Natural killer cell (primary cell): ENCODE measurements at regions not wholly inside any gene's neighbourhood (a gene's known extent, or its start where the extent isn't known, plus 50 kb on each side); places are given as distances from the start of the nearest gene placed in this dataset.

ENCODE experiments used
- ATAC-seq, 3 donors: fragments of 150-1000 bp in 2 of 3; fragments of 200-7000 bp in 1 of 3; cut with Tn5 transposase; 1 replicate in 1 of 3; 2 replicates in 2 of 3; pipeline ENCODE4 v1.10.0; 2021; ENCODE audit warnings: mild to moderate bottlenecking in 2 of 3, moderate library complexity in 2 of 3
- DNase-seq, 2 donors: peaks; one replicate each; pipeline versions ENCODE4 v3.0.0 to v3.0.0-alpha.2; 2013 to 2021; ENCODE audit warnings: mixed read lengths in 1 of 2
- H3K27ac ChIP-seq: one replicate; pipeline ENCODE4 v1.5.1; 2013; ENCODE audit warnings: mild to moderate bottlenecking, low read length
- H3K27me3 ChIP-seq: one replicate; pipeline ENCODE4 v1.6.1; 2013; ENCODE audit warnings: low read length; ENCODE audit not compliant: control insufficient read depth, insufficient read depth
- H3K36me3 ChIP-seq: one replicate; pipeline ENCODE4 v1.6.1; 2013; ENCODE audit warnings: low read length; ENCODE audit not compliant: control insufficient read depth, insufficient read depth
- H3K4me1 ChIP-seq: one replicate; pipeline ENCODE4 v1.6.1; 2013; ENCODE audit warnings: low read length; ENCODE audit not compliant: control insufficient read depth, insufficient read depth
- H3K4me3 ChIP-seq: one replicate; pipeline ENCODE4 v1.5.1; 2013; ENCODE audit warnings: low read length
- H3K9me3 ChIP-seq: one replicate; pipeline ENCODE4 v1.6.1; 2013; ENCODE audit warnings: low read length; ENCODE audit not compliant: control insufficient read depth, insufficient read depth
- H3K27ac Mint-ChIP-seq, 2 donors: one replicate each; pipeline ENCODE4 v1.8.0; 2022; ENCODE audit warnings: mild to moderate bottlenecking in 2 of 2, mixed read lengths in 2 of 2, moderate library complexity in 1 of 2
- H3K27me3 Mint-ChIP-seq, 2 donors: one replicate each; pipeline ENCODE4 v1.8.0; 2022; ENCODE audit warnings: low read depth in 2 of 2, mixed read lengths in 2 of 2
- H3K36me3 Mint-ChIP-seq: one replicate; pipeline ENCODE4 v1.8.0; 2022; ENCODE audit warnings: mixed read lengths
- H3K4me1 Mint-ChIP-seq, 2 donors: one replicate each; pipeline ENCODE4 v1.8.0; 2022; ENCODE audit warnings: mixed read lengths in 2 of 2
- H3K4me3 Mint-ChIP-seq: one replicate; pipeline ENCODE4 v1.8.0; 2022; ENCODE audit warnings: mild to moderate bottlenecking, moderate library complexity, mixed read lengths
- H3K9me3 Mint-ChIP-seq, 2 donors: one replicate each; pipeline ENCODE4 v1.8.0; 2022; ENCODE audit warnings: mixed read lengths in 2 of 2
- WGBS: methylation state at CpG from one replicate; pipeline ENCODE4 v1.1.7; 2013; ENCODE audit warnings: missing lambda C conversion rate; ENCODE audit not compliant: insufficient coverage; 5-methylcytosine and 5-hydroxymethylcytosine counted together
- intact Hi-C: fragments of 100-400 bp; cut with micrococcal nuclease; formaldehyde crosslinking; loops from one replicate; pipeline ENCODE4 v1.14.2; 2022
- TF ChIP-seq, protein P1 (sequence below): fragments of 200-600 bp; IDR thresholded peaks from one replicate; pipeline ENCODE4 v1.8.0; 2022; ENCODE audit warnings: antibody characterized with exemption

- H3K4me3 Mint-ChIP-seq: no peak overlapping the region
- Histone ChIP-seq H3K4me3 (no peak overlapping the region), H3K4me1 (peaks cover 35% of the 10 kb centered on the region), H3K36me3 (no peaks in the 10 kb centered on the region), H3K27me3 (no peaks in the 10 kb centered on the region), H3K9me3 (no peaks in the 10 kb centered on the region), H3K27ac (no peak overlapping the region)
- peak; percentile 52 to 62 (median 56) for ATAC-seq
- TF ChIP-seq, protein P1, sequence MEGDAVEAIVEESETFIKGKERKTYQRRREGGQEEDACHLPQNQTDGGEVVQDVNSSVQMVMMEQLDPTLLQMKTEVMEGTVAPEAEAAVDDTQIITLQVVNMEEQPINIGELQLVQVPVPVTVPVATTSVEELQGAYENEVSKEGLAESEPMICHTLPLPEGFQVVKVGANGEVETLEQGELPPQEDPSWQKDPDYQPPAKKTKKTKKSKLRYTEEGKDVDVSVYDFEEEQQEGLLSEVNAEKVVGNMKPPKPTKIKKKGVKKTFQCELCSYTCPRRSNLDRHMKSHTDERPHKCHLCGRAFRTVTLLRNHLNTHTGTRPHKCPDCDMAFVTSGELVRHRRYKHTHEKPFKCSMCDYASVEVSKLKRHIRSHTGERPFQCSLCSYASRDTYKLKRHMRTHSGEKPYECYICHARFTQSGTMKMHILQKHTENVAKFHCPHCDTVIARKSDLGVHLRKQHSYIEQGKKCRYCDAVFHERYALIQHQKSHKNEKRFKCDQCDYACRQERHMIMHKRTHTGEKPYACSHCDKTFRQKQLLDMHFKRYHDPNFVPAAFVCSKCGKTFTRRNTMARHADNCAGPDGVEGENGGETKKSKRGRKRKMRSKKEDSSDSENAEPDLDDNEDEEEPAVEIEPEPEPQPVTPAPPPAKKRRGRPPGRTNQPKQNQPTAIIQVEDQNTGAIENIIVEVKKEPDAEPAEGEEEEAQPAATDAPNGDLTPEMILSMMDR: peak; percentile 64
- no peaks in the 10 kb centered on the region for H3K9me3 Mint-ChIP-seq
- H3K4me1 Mint-ChIP-seq: peaks cover 29 to 43% of the 10 kb centered on the region in 2 donors
- peak; percentile 55 to 68 for DNase-seq
- H3K27me3 Mint-ChIP-seq: no peaks in the 10 kb centered on the region
- WGBS: 70% methylated on average over 13 of the region's 14 CpGs
- no peak overlapping the region for H3K27ac Mint-ChIP-seq
- H3K36me3 Mint-ChIP-seq: no peaks in the 10 kb centered on the region
- intact Hi-C loops: loop anchor here (5.0 to 10.0 kb wide), 2 partner anchors 585 to 887 kb away; no protein-coding TSS in a partner anchor
These were observed 181.7 kb downstream of the ANAPC1 start for GRCh38 chr2:111702119-111702803.

DNA sequence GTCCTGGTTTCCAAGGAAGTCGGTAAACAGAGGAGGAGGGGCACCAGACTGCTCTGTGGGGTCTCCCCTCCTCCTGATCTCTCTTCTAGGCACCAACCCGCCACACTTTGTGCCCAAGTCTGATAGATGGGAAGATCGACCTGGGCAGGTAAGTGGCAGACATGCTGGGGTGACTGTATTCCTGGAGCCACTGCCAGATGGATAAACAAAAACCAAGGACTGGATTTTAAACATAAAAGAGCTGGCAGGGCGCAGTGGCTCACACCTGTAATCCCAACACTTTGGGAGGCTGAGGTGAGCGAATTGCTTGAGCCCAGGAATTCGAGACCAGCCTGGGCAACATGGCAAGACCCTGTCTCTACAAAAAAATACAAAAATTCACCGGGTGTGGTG is 181.2 kb downstream of the ANAPC1 start:
- Mint-ChIP-seq H3K4me3 (no peak overlapping the region), H3K4me1 (peaks cover 29 to 40% of the 10 kb centered on the region in 2 donors), H3K27ac (no peak overlapping the region), H3K36me3 (no peaks in the 10 kb centered on the region), H3K9me3 (no peaks in the 10 kb centered on the region), H3K27me3 (no peaks in the 10 kb centered on the region)
- TF ChIP-seq, protein P1: no peak
- no peaks in the 10 kb centered on the region for H3K36me3 ChIP-seq
- H3K27me3 ChIP-seq: no peaks in the 10 kb centered on the region
- peaks cover 35% of the 10 kb centered on the region for H3K4me1 ChIP-seq
- WGBS: 82% methylated on average over 6 of the region's 7 CpGs
- intact Hi-C loops: loop anchor here (5.0 to 10.0 kb wide), 2 partner anchors 585 to 888 kb away; no protein-coding TSS in a partner anchor
- H3K9me3 ChIP-seq: no peaks in the 10 kb centered on the region
- H3K27ac ChIP-seq: no peak overlapping the region
- ATAC-seq (no peak), DNase-seq (no peak)
- no peak overlapping the region for H3K4me3 ChIP-seq

DNA sequence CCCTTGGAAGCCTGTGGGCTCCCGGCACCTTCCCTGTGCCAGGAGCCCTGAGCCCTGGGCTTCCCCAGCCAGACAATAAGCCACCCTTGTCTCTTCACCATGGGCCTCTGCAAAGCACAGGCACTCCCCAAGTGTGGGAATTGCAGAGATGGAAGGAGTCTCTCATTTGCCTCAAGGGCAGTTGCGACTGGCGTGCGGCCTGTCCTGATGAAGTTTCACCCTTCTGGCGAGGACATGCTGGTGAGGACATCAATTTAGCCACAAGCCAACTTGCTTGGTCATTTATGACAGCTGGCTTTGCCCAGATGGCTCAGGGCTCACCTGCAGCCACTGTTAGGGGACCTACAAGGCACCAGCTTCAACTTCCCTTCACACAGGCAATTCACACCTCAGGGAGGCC is 180.2 kb downstream of the ANAPC1 start:
- DNase-seq (no peak), ATAC-seq (no peak)
- 92% methylated on average over 5 of the region's 5 CpGs for whole genome bisulfite sequencing
- H3K4me1 ChIP-seq: peaks cover 28% of the 10 kb centered on the region
- no peaks in the 10 kb centered on the region for H3K36me3 ChIP-seq
- H3K9me3 ChIP-seq: no peaks in the 10 kb centered on the region
- Mint-ChIP-seq H3K27me3 (no peaks in the 10 kb centered on the region), H3K4me1 (peaks cover 25 to 31% of the 10 kb centered on the region in 2 donors), H3K27ac (no peak overlapping the region), H3K4me3 (no peak overlapping the region), H3K9me3 (no peaks in the 10 kb centered on the region), H3K36me3 (no peaks in the 10 kb centered on the region)
- intact Hi-C loops: loop anchor here (5.0 to 10.0 kb wide), 2 partner anchors 586 to 889 kb away; no protein-coding TSS in a partner anchor
- H3K27ac ChIP-seq: no peak overlapping the region
- no peak overlapping the region for H3K4me3 ChIP-seq
- no peaks in the 10 kb centered on the region for H3K27me3 ChIP-seq
- TF ChIP-seq, protein P1: no peak
